Heart left ventricle (tissue), 13 donors: ENCODE measurements at regions not wholly inside any gene's neighbourhood (a gene's known extent, or its start where the extent isn't known, plus 50 kb on each side); places are given as distances from the start of the nearest gene placed in this dataset.

Experiments
- CTCF ChIP-seq, 12 donors: fragments of 200-600 bp; sonication (generic) in 4 of 12; IDR thresholded peaks; one replicate each; pipeline versions ENCODE4 v1.5.0 to v1.8.0; 2018 to 2022; ENCODE audit warnings: antibody characterized with exemption in 12 of 12, mild to moderate bottlenecking in 5 of 12
- POLR2A ChIP-seq, 2 donors: fragments of 450-650 bp; IDR thresholded peaks; one replicate each; pipeline ENCODE4 v1.6.1; 2017; ENCODE audit warnings: antibody characterized with exemption in 2 of 2, mild to moderate bottlenecking in 2 of 2, moderate library complexity in 2 of 2
- donor health status: ischemic (EF 13 %, LVEDD 7.1; RV severe dilation, severe dysfunction).
- donor health status: DM: no; HTN: yes; CAD: no.
- donor health status: DM: no; HTN: no; CAD: no.
- donor health status: ischemic (EF 25% LVEDD 6.9; RV normal size, moderate dysfunction).
- donor health status: ischemic (EF 25% LVEDD 5.7; RV mildly dilated, moderate dysfunction).
- donor health status: ischemic (EF 35%, LVEDD 5.7; RV mildly dilated, moderate dysfunction).
- donor health status: nonischemic (EF 11% LVEDD 7.7; RV severe dilation, severe dysfunction).
- donor health status: DM: yes; HTN: yes; CAD: no.
- donor health status: PGD.
- donor health status: ischemic (EF 29% LVEDD 5.4; RV normal size, mild dysfunction).
- donor health status: nonischemic (EF 23%, LVEDD 6.1; RV moderate dilation, normal function).

GRCh38 chr13:48829536-48829935 is 146.2 kb upstream of the FNDC3A start:
- no peak for TF ChIP-seq CTCF (IDR thresholded peaks at IDR 0.05)
- no peak for TF ChIP-seq POLR2A (IDR thresholded peaks at IDR 0.05)
